Stimulated activated CD4-positive, alpha-beta T cell treated with anti-CD3 and anti-CD28 coated beads, Interleukin-15, amount 100 ng/mL, for 48 hours (primary cell): ENCODE measurements at regions not wholly inside any gene's neighbourhood (a gene's known extent, or its start where the extent isn't known, plus 50 kb on each side); places are given as distances from the start of the nearest gene placed in this dataset.
"Not testable (repeated sequence)": the region's sequence is repeated elsewhere in the genome, so short reads cannot be mapped to it uniquely, and the experiment has no call there.

Source experiments
- DNase-seq, 2 donors: peaks; one replicate each; pipeline ENCODE4 v3.0.0-alpha.2; 2020; ENCODE audit warnings: low read depth in 2 of 2

DNA sequence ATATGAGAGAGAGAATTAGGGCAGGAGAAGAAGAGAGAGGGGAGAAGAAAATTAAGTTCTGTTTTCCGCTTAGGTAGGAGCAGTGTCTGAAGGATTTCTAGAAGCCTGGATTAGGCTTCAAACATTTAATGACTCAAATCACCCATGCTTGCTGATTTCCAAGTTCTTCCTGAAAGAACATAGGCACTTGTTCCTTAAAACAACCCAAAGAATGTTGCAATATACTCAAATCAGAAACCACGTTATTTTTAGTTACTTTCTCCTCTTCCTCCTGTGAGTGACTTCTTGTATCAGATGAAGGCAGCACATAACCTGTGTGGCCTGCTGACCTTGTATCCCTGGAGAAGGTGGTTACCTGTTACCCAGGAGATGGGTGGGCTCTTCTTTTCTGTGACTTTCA, 351.5 kb upstream of the KLF4 start:
- DNase-seq: no peak

DNA sequence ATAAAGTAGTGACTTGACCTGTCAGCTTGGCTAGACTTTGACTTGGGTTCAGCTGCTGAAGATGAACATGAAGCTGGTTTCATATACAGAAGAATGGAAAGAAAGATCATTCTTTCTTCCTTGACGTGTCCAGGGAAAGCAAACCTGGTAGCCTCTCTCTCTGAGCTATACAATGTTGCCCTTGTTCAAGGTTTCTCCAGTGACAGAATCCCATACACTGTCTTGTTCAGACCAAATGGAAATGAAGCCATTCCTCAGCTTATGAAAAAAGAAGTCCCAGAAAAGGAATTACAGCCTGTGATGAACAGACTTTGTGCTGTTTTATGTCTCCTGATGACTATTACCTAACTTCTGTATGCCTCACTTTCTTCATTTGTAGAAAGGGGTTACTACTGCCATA, 349.8 kb upstream of the KLF4 start:
- DNase-seq: no peak

DNA sequence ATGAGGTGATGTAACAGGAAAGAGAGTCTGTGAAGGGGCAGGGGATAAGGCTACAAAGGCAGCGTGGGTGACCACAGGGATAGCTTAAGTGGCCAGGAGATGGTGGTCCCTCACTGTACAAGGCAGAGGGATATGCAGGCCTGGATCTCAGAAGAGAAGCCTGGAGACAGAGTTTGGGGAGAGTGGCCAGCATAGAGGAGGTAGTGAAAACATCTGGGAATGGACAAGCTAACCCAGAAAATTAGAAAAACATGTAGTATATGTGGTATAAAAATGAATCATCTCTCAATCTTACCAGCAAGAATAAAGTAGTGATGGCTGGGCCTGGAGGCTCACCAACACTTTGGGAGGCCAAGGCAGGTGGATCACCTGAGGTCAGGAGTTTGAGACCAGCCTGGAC, 349.2 kb upstream of the KLF4 start:
- no peak for DNase-seq

DNA sequence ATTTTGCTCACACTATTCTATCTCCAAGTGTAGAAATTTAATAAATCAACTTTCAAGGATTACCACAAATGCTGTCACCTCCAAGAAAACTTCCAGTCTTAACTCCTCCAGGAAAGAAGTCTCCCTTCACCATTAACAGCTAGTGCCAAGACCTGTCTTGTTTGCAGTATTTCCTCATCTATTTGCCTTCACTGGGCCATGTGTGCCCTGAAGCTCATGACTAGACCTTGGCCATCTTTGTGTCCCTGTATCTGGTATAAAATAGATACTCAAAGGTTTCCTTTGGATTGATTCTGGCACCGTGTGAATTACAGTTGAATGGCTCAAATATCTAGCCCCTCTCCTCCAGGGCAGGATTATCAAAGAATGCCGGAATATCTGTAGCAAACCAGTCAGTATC, 346.7 kb upstream of the KLF4 start:
- DNase-seq: no peak

DNA sequence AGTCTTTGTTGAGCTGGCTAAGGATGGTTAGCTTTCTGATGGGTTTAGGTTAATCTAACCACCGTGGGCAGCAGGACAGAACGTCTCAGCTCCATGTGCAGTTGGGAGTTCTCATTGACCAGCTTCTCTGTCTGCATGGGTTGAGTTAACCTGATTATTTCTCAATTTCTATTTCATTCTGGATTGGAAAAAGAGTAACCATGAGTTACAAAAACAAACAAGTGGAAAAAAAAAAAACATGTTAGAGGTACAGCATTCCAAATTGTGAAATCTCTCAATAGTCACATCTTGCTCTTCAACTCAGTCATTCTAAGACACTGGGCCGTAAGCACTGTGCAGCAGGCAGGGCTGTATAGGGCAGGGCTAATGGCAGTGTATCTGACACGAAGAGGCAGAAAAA, 343.7 kb upstream of the KLF4 start:
- DNase-seq: no peak

DNA sequence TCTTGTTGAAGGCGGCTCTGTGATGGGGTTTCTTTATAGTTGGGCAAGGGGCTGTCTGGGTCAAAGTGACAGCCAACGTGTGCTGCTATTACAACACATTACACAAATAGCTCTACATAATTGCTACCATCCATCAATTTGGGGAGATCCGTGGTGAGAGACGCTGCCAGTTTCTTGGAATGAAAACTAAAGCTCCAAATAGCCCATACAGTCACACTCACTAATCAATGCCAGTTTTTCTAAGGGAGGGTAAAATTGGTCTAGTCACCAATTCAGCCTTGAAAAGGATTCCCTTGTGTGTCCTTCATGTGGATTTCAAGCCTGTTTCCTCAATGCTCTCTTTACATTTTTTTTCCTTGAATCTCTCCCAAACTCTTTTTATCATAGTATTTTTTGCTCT, 343.3 kb upstream of the KLF4 start:
- DNase-seq: no peak

DNA sequence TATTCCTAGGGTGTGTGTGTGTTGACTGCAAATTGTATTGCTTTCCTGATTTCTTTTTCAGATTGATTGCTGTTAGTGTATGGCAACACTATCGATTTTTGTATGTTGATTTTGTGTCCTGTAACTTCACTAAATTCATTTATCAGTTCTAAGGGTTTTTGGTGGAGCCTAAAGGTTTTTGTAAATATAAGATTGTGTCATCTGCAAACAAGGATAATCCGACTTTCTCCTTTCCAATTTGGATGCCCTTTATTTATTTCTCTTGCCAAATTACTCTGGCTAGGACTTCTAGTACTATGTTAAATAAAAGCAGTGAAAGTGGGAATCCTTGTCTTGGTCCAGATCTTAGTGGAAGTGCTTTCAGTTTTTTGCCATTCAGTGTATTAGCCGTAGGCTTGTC, 340.9 kb upstream of the KLF4 start:
- no peak for DNase-seq

DNA sequence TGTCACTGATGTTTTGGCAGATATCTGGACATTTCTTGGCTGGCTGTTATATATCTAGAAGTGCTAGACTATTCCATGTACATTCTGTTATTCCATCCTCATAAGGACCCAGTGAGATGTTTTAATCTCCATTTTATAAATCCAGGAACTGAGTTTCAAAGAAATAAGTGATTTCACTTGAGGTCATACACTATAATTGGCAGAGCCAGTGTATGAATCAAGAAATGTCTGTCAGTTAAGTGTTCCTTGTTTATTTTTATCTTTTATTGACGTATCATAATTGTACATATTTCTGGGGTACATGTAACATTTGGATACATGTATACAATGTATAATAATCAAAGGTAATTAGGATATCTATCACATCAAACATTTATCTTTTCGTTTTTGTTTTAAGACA, 338.3 kb upstream of the KLF4 start:
- DNase-seq: no peak

DNA sequence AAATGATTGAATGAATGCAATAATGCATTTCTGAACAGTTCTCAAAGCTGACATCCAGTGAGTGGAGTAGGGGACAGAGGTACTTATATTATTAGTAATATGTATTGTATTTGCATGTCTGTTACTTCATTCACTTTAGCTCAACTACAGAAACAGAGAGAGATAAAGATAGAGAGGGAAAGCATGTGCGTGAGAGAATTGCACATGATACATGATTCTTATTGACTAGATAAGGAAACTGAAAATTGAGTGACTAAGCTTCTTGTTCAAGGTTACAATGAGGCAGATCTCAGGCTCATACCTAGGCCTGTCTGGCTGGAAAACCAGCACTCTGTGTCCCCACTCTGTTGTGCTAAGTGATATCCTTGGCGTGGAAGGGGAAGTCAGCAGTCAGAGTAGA, 337.7 kb upstream of the KLF4 start:
- no peak for DNase-seq

DNA sequence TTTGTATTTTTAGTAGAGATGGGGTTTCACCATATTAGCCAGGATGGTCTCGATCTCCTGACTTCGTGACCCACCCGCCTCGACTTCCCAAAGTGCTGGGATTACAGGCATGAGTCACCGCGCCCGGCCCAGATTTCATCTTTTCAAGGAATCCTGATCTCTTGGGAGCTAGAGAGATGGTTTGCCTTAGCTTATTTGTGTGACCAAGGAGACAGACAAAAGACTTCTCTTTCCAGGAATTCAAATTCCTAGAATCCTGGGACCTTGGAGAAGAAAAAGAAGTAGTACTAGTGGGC, 337.1 kb upstream of the KLF4 start:
- DNase-seq: not testable (repeated sequence)

DNA sequence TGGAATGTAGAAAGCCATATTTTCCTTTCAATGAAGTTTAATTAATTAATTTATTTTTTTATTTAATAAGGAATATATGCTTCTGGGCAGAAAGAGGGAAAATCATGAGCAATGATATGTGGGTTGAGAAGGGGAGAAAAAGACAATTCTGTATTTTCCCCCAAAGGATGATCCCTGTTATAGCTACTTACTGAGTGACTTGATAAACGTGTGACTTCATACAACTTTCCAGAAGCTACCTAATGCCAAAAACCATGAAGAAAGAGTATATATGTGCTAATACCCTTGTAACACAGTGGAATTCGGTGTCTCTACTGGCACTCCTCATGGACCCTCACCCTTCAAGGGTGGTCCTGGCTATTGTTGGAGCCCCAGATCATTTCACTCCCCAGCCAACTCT, 335.0 kb upstream of the KLF4 start:
- no peak for DNase-seq

DNA sequence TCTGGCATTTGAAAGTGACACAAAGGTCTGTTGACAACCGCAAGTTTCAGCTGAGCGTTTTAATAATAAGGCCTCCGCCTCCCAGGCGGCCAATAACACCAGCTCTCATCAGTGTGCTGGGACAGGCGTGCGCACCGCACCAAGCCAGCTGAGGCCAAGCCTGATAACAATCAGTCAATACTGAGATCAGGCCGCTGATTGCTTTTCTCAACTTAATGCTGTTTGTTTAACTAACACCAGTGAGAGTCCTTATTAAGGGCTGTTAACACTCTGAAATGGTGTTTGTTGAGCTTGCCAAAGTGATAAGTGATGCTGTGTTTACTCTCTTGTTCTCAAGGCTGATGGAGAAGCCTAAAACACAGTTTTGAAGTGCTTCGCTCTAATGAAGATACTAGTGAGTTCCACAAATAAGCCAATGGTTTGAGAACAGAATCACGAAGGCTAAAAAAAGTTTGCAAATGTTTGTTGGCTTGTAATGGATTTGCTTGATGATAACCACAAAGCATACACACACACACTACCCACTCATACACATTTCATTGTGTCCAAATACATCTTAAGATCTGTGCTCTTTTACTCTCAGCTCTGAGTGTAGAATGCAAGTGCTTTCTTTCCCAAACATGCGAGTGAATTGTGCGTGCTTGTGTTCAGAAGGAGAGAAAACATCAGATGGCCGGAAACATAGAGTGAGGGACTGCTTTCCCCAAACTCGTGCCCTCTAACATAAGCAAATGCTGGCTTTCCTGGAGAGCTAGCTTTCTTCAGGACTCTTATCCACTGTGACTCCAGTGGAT, 330.4 kb upstream of the KLF4 start:
- DNase-seq: no peak

DNA sequence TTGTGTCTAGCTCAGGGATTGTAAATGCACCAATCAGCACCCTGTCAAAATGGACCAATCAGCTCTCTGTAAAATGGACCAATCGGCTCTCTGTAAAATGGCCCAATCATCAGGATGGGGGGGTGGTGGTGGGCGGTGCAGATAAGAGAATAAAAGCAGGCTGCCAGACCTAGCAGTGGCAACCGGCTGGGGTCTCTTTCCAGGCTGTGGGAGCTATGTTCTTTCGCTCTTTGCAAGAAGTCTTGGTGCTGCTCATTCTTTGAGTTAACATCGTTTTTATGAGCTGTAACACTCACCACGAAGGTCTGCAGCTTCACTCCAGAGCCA, 328.9 kb upstream of the KLF4 start:
- DNase-seq: not testable (repeated sequence)

DNA sequence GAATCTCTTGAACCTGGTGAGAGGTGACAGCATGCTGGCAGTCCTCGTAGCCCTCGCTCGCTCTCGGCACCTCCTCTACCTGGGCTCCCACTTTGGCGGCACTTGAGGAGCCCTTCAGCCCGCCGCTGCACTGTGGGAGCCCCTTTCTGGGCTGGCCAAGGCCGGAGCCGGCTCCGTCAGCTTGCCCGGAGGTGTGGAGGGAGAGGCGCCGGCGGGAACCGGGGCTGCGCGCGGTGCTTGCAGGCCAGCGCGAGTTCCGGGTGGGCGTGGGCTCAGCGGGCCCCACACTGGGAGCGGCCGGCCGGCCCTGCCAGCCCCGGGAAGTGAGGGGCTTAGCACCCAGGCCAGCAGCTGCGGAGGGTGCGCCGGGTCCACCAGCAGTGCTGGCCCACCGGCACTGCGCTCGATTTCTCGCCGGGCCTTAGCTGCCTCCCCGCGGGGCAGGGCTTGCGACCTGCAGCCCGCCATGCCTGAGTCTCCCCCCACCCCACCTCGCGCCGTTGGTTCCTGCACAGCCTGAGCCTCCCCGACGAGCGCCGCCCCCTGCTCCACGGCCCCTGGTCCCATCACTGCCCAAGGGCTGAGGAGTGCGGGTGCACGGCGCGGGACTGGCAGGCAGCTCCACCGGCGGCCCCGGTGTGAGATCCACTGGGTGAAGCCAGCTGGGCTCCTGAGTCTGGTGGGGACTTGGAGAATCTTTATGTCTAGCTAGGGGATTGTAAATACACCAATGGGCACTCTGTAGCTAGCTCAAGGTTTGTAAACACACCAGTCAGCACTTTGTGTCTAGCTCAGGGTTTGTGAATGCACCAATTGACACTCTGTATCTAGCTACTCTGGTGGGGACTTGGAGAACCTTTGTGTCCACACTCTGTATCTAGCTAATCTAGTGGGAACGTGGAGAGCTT, 328.3 kb upstream of the KLF4 start:
- not testable (repeated sequence) for DNase-seq

DNA sequence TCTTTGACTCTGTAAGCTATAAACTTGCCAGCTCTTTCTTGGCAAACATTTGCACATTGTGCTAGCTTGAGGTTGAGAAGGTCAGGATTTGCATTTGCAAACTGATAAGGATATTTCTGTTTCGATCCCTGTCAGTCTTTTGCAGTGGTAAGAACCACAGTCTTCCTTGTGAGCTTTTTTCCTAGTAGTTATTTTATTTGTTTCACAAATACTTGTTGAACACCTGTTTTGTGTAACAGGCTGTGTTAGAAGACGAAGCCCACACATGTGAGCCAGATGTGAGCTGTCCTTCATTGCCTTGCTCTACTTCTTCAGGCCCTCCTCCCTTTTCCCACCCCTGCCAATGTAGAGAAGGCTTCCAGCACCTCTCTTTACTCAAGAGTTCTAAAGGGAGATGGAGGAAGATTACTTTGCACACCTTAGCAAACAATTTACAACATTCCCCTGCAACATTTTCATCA, 327.0 kb upstream of the KLF4 start:
- DNase-seq: no peak

DNA sequence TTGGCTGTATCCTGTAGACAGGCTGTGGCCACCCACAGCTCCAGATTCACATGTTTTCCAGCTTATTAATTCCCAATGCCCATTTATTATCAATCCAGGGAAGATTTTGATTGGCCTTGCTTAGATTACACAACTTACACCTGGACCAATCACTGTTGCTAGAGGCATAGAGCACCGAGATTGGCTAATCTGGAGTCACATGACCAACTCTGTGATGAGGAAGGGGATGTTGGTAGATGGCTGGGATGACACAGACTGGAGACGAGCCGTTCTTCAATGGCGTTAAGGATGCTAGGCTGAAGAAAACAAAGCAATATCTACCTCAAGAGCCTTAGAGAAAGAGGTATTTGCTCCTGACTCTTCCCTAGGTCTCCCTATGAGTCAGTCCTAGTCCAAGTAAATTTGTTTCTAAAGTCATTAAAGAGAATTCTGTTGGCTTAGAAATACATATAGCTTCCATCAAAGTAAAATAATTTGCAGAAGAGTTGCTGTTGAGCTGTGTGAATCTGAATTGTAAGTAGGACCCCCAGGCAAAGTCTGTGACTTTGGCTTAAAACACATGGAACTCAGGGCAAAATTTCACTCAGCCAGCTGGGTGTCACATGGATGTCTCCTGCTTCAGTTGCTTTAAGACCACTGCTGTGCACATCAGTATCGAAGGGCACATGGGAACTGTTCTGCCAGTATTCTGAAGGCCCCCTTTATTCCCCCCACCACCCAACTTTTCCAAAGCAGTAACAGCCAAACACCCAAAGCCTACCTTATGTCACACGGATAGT, 326.4 kb upstream of the KLF4 start:
- DNase-seq: no peak

DNA sequence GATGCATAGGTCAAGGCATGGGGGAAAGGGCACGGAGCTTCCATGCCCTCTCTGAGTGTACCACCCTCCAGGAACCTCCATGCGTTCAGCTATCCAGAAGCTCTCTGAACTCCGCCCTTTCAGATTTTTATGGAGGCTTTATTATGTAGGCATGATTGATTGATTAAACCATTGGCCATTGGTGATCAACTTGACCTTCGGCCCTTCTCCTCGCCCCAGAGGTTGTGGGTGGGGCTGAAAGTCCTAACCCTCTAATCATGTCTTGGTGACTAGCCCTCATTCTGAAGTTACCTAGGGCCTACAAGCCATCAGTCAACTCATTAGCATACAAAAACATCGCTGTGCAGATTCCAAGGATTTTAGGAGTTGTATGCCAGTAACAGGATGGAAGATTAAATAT, 323.7 kb upstream of the KLF4 start:
- DNase-seq: no peak

DNA sequence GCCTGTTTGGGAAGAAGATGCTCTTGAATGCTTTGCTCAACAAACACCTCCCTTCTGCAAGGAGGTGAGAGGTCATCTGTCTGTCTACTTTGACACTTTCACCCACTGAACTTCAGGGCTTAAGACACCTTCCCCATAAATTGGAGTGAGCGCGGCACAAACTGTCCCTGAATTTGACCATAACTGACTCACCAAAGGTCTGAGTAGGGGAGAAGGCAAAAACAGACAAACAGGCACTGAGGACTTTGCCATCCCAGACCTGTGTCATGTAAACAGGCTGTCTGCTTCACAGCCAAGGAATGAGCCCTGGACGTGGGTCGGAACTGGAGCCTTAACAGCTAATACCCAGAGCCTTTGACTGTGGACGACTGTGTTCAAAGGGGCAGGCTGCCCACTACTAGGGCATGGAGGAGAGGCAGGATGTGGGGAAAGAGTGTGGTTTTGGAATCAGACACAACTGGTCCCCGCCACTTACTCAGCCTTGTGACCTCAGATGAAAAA, 320.9 kb upstream of the KLF4 start:
- no peak for DNase-seq

DNA sequence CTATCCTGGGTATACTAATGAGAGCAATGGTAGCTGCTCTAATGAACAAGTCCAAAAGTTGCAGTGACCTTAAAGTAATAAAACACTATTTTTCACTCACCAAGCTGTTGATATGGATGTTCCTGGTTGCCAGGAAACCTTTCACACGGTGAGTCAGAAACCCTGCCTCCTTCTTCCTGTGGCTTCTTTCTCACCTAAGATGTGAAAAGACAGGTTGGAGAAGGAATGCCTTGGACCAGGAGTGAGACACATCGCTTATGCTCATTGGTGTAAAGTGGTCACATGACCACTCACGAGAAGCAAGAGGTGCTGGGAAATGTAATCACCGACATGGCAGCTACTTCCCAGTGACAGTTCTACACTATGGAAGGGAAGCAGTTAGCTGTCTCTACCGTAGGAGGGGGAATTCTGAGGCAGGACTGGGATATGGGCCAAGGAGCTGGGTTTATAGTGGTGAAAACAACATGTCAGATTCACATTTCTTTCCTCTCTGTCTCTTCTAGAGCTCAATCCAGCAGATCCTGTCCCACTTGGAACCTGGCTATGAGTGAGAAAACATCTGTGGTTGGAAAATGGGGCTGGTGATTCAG, 320.4 kb upstream of the KLF4 start:
- DNase-seq: no peak

DNA sequence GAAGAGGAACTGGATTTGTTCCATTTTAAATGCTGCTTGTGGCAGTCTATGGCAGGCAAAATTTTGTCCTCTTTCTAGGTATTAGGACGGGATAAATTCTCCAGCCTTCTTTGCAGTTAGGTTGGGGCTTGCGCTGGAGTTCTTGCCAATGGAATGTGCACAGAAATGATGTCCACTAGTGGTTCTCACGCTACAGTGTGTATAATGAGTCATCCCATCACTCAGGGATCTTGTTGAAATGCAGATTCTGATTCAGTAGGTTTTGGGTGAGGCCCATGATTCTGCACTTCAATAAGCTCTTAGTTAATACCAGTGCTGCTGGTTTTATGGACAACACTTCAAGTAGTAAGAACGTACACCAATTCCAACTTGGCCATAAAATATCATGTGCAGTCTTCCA, 317.6 kb upstream of the KLF4 start:
- DNase-seq: no peak

DNA sequence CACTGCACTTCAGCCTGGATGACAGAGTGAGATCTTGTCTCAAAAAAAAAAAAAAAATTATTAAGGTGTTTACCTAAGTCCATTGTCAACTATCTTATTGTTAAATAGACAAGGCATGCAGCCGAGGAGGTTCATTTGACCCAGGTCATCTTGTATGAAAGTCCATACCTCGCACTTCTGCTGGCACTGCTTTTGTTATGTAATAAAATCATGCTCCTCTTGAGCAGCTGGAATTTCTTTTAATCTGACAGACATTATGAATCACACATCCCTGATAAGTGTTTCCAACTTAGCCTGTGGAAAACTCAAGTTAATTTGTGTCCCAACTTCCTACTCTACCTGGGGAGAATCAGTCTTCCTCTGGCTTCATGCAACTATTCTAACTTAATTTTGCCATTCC, 315.6 kb upstream of the KLF4 start:
- DNase-seq: no peak

DNA sequence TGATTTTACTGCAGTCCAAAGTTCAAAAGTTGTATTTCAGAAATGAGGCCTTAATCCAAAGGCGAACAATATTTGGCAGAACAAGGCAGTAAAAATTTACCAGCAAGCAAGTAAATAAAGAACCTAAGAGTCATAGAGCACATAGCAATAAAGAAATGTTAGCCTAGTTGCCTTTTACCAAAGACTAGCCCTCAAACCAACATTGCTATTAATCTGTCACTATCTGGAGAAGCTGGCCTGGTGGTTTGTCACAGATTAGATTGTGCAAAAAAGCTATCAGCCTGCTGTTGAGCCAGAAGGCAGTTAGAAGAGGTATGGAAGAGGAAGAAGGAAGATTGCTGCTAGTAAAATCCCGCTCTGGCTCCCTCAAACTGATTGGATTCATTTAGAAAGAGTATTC, 304.7 kb upstream of the KLF4 start:
- no peak for DNase-seq
